Neural progenitor cell (in vitro differentiated cells): ENCODE measurements at regions not wholly inside any gene's neighbourhood (a gene's known extent, or its start where the extent isn't known, plus 50 kb on each side); places are given as distances from the start of the nearest gene placed in this dataset.

Experiments
- DNase-seq: peaks from one replicate; pipeline ENCODE4 v3.0.0-alpha.2; 2016; ENCODE audit warnings: low spot score
- H2AFZ ChIP-seq: fragments of 200-600 bp; sonication (generic); replicated peaks from 2 replicates; pipeline ENCODE4 v1.6.1; 2016; ENCODE audit warnings: antibody characterized with exemption
- H3F3A ChIP-seq: fragments of 200-600 bp; sonication (generic); 2 replicates; pipeline ENCODE4 v1.6.1; 2016; ENCODE audit warnings: antibody characterized with exemption, low read depth
- H3K27ac ChIP-seq: fragments of 200-600 bp; sonication (generic); 2 replicates; pipeline ENCODE4 v1.5.1; 2016; ENCODE audit warnings: mild to moderate bottlenecking
- H3K27me3 ChIP-seq: fragments of 200-600 bp; sonication (generic); 2 replicates; pipeline ENCODE4 v1.6.1; 2016; ENCODE audit warnings: mild to moderate bottlenecking, moderate library complexity
- H3K36me3 ChIP-seq: fragments of 200-600 bp; sonication (generic); 2 replicates; pipeline ENCODE4 v1.5.1; 2016
- H3K4me1 ChIP-seq: fragments of 200-600 bp; sonication (generic); 2 replicates; pipeline ENCODE4 v1.6.1; 2016; ENCODE audit warnings: mixed run types
- H3K4me2 ChIP-seq: fragments of 200-600 bp; sonication (generic); 2 replicates; pipeline ENCODE4 v1.6.1; 2016
- H3K4me3 ChIP-seq: fragments of 200-600 bp; sonication (generic); 2 replicates; pipeline ENCODE4 v1.5.1; 2016
- H3K79me2 ChIP-seq: fragments of 200-600 bp; sonication (generic); 2 replicates; pipeline ENCODE4 v1.6.1; 2016; ENCODE audit warnings: low read depth
- H3K9ac ChIP-seq: fragments of 200-600 bp; sonication (generic); 2 replicates; pipeline ENCODE4 v1.6.1; 2016
- H3K9me3 ChIP-seq: fragments of 200-600 bp; sonication (generic); 2 replicates; pipeline ENCODE4 v1.5.1; 2016; ENCODE audit warnings: low read depth
- H4K20me1 ChIP-seq: fragments of 200-600 bp; sonication (generic); 2 replicates; pipeline ENCODE4 v1.6.1; 2016; ENCODE audit warnings: low read depth
- H3K27ac Mint-ChIP-seq: 3 replicates; pipeline ENCODE4 v1.8.0; 2021; ENCODE audit warnings: mixed read lengths
- H3K27me3 Mint-ChIP-seq: 2 replicates; pipeline ENCODE4 v1.8.0; 2022; ENCODE audit warnings: low read depth, mild to moderate bottlenecking, inconsistent platforms, moderate library complexity, mixed read lengths; ENCODE audit not compliant: insufficient read depth
- H3K36me3 Mint-ChIP-seq: 3 replicates; pipeline ENCODE4 v1.8.0; 2021; ENCODE audit warnings: mixed read lengths
- H3K4me1 Mint-ChIP-seq: 3 replicates; pipeline ENCODE4 v1.8.0; 2021; ENCODE audit warnings: mixed read lengths
- H3K4me3 Mint-ChIP-seq: 3 replicates; pipeline ENCODE4 v1.8.0; 2021; ENCODE audit warnings: mild to moderate bottlenecking, moderate library complexity, mixed read lengths
- H3K9me3 Mint-ChIP-seq: 3 replicates; pipeline ENCODE4 v1.8.0; 2020; ENCODE audit warnings: mixed read lengths
- EZH2 ChIP-seq: fragments of 200-600 bp; sonication (generic); IDR thresholded peaks from 2 replicates; pipeline ENCODE4 v1.6.1; 2017; ENCODE audit warnings: antibody characterized with exemption, mild to moderate bottlenecking, moderate library complexity
- EZH2phosphoT487 ChIP-seq: fragments of 200-600 bp; sonication (generic); IDR thresholded peaks from 2 replicates; pipeline ENCODE4 v1.6.1; 2017; ENCODE audit warnings: antibody characterized with exemption
- TF ChIP-seq, protein P1 (sequence below): fragments of 200-600 bp; sonication (generic); IDR thresholded peaks from 2 replicates; pipeline ENCODE4 v1.5.1; 2017; ENCODE audit warnings: antibody characterized with exemption, mild to moderate bottlenecking

DNA sequence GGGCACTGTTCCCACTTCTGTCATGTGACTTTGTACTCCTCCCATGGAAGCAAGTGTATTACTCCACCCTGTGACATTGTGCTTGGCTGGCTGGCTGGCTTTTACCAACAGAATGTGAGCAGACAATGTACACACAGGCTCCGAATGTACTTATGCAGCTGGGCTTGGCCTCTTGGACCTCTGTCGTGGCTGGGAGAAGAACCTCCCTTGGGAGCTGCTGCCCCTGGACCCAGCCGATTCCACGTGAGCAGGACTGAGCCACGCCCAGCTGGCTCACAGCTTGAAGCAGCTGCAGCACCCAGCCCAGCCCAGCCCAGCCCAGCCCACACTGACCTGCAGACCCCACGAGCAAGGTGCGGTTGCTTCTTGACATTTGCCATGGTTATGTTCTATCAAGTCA lies 177.5 kb downstream of the RBFOX3 start:
- no peak overlapping the region for H2AFZ ChIP-seq
- no peaks in the 10 kb centered on the region for H4K20me1 ChIP-seq
- H3F3A ChIP-seq = no peaks in the 10 kb centered on the region
- no peak overlapping the region for H3K9ac ChIP-seq
- H3K4me3 ChIP-seq = no peak overlapping the region
- no peaks in the 10 kb centered on the region for H3K27me3 ChIP-seq
- no peaks in the 10 kb centered on the region for H3K9me3 ChIP-seq
- peaks cover 7% of the 10 kb centered on the region for H3K4me1 ChIP-seq
- H3K4me3 Mint-ChIP-seq = no peak overlapping the region
- no peaks in the 10 kb centered on the region for H3K36me3 Mint-ChIP-seq
- DNase-seq = no peak
- H3K4me2 ChIP-seq = no peak overlapping the region
- H3K9me3 Mint-ChIP-seq = peaks cover 2% of the 10 kb centered on the region
- no peak overlapping the region for H3K27ac Mint-ChIP-seq
- H3K79me2 ChIP-seq = no peaks in the 10 kb centered on the region
- H3K36me3 ChIP-seq = no peaks in the 10 kb centered on the region
- peaks cover 6% of the 10 kb centered on the region for H3K4me1 Mint-ChIP-seq
- TF ChIP-seq EZH2 (no peak), EZH2phosphoT487 (no peak)
- TF ChIP-seq, protein P1, sequence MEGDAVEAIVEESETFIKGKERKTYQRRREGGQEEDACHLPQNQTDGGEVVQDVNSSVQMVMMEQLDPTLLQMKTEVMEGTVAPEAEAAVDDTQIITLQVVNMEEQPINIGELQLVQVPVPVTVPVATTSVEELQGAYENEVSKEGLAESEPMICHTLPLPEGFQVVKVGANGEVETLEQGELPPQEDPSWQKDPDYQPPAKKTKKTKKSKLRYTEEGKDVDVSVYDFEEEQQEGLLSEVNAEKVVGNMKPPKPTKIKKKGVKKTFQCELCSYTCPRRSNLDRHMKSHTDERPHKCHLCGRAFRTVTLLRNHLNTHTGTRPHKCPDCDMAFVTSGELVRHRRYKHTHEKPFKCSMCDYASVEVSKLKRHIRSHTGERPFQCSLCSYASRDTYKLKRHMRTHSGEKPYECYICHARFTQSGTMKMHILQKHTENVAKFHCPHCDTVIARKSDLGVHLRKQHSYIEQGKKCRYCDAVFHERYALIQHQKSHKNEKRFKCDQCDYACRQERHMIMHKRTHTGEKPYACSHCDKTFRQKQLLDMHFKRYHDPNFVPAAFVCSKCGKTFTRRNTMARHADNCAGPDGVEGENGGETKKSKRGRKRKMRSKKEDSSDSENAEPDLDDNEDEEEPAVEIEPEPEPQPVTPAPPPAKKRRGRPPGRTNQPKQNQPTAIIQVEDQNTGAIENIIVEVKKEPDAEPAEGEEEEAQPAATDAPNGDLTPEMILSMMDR = no peak
- peaks cover 3% of the 10 kb centered on the region for H3K27me3 Mint-ChIP-seq
- no peak overlapping the region for H3K27ac ChIP-seq

DNA sequence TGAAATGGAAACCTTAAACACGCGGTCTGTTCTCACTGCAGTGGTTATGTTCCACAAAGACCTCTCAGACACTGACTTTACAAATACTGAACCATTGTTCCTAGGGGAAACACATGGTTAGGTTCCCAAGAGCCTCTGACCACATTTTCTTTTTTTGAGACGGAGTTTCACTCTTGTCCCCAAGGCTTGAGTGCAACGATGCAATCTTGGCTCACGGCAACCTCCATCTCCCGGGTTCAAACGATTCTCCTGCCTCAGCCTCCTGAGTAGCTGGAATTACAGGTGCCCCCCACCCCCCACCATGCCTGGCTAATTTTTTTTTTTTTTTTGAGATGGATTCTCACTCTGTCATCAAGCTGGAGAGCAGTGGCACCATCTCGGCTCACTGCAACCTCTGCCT lies 179.7 kb downstream of the RBFOX3 start:
- no peak for DNase-seq
- Histone ChIP-seq H2AFZ (no peak overlapping the region), H3K9me3 (no peaks in the 10 kb centered on the region), H3K4me3 (no peak overlapping the region), H3K4me2 (no peak overlapping the region), H3K9ac (no peak overlapping the region), H3F3A (no peaks in the 10 kb centered on the region), H3K27me3 (no peaks in the 10 kb centered on the region), H3K36me3 (no peaks in the 10 kb centered on the region), H3K27ac (no peak overlapping the region), H3K4me1 (no peaks in the 10 kb centered on the region), H4K20me1 (no peaks in the 10 kb centered on the region), H3K79me2 (no peaks in the 10 kb centered on the region)
- peaks cover 2% of the 10 kb centered on the region for H3K9me3 Mint-ChIP-seq
- TF ChIP-seq, protein P1 = no peak
- no peak for TF ChIP-seq EZH2phosphoT487
- TF ChIP-seq EZH2 = no peak
- H3K4me3 Mint-ChIP-seq = no peak overlapping the region
- no peak overlapping the region for H3K27ac Mint-ChIP-seq
- H3K4me1 Mint-ChIP-seq = peaks cover 4% of the 10 kb centered on the region
- no peaks in the 10 kb centered on the region for H3K36me3 Mint-ChIP-seq
- H3K27me3 Mint-ChIP-seq = peaks cover 3% of the 10 kb centered on the region

DNA sequence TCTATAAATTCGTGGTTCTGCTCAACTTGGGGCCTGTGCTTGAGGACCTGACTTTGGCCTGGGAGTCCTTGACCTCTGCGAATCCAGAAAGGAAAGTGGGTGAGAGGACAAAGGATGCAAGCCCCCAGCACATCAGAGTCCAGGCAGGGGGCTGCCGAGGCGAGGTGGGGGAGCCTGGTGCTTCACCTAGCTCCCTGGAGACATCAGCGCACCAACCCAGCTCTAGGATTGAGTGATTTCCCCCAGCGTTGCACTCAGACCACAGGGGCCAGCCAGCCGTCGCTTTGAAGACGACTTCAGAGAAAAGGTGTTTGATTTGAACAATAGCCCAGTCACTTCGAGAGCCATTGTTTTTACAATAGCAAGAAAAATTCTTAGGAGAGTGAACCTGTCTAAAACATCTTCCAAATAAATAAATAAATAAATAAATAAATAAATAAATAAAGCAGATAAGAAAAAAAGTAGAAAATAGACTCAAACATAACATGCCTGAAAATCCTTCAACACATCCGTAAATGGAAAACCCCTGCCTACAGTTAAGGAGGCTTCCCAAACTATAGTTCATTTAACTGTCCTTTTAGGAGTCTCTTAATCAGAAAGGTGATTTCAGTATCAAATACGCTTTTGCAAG lies 180.9 kb downstream of the RBFOX3 start:
- Histone ChIP-seq H3K27ac (no peak overlapping the region), H3K36me3 (no peaks in the 10 kb centered on the region), H4K20me1 (no peaks in the 10 kb centered on the region), H3K4me2 (no peak overlapping the region), H3K9ac (no peak overlapping the region), H3K4me3 (no peak overlapping the region), H3F3A (no peaks in the 10 kb centered on the region), H3K4me1 (no peaks in the 10 kb centered on the region), H3K9me3 (no peaks in the 10 kb centered on the region), H3K79me2 (no peaks in the 10 kb centered on the region), H3K27me3 (no peaks in the 10 kb centered on the region), H2AFZ (no peak overlapping the region)
- Mint-ChIP-seq H3K27ac (no peak overlapping the region), H3K36me3 (no peaks in the 10 kb centered on the region), H3K4me1 (peaks cover 5% of the 10 kb centered on the region), H3K9me3 (peaks cover 2% of the 10 kb centered on the region), H3K27me3 (peaks cover 6% of the 10 kb centered on the region), H3K4me3 (no peak overlapping the region)
- no peak for DNase-seq
- TF ChIP-seq, protein P1 = no peak
- TF ChIP-seq EZH2phosphoT487 (no peak), EZH2 (no peak)
